ENCODE measurements at regions not wholly inside any gene's neighbourhood (a gene's known extent, or its start where the extent isn't known, plus 50 kb on each side); places are given as distances from the start of the nearest gene placed in this dataset.
"Not testable (repeated sequence)": the region's sequence is repeated elsewhere in the genome, so short reads cannot be mapped to it uniquely, and the experiment has no call there.

DNA sequence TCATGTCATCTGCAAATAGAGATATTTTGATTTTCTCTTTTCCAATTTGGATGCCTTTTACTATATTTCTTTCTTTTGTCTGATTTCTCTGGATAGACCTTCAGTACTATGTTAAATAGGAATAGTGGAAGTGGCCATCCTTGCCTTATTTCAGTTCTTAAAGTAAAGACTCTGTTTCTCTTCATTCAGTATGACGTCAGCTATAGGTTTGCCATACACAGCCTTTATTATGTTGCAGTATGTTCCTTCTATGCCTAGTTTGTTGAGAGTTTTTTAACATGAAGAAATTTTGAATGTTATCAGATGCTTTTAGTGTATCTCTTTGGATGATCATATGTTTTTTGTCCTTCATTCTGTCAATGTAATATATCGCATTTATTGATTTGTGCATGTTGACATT is 566.7 kb upstream of the ROBO1 start:
- no peak for DNase-seq (ENCODE audit: low spot score)

GRCh38 chr3:80331494-80332170 is 563.8 kb upstream of the ROBO1 start:
- DNase-seq (ENCODE audit: low spot score): no peak

- DNase-seq (ENCODE audit: low spot score): not testable (repeated sequence)
Measured at GRCh38 chr3:80314541-80314940, 546.7 kb upstream of the ROBO1 start.

GRCh38 chr3:80308637-80309036 is 540.8 kb upstream of the ROBO1 start:
- no peak for DNase-seq (ENCODE audit: low spot score)

DNA sequence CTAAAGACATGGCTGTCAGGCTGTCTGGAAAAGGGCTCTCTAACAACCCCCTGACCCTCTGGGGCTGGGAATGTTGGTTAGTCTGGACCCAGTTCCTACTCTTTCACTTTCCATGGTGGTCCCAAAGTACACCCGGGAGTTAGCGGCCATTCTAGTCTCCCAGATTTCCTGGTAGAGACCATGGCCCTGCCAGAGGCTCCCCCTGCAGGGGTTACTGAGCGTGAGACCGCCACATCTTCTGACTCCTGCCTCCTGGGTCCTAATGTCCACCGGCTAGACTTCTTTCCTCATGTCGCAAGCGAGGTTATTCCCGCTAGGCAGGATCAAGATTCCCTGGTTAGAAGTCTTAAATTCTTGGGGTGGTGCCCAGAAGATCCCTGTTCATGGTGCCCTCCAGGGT is 540.0 kb upstream of the ROBO1 start:
- no peak for DNase-seq (ENCODE audit: low spot score)

DNA sequence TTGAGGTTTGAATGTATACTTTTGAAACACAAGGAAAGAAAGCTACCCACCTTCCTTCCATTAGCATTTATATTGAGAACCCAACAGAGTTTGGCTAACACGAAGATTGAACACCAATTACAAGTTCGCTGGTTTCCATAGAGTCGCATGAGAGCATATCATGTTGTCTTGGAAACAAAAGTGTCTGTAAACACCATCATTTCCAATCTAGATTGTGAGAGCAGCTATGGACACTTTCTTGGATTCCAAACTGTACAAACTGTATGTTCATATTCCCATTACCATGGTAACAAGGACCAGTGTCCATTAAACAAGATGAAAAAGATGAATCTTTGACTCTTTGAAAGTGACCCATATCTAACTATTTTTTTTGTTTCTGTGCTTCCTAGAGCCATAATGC is 529.9 kb upstream of the ROBO1 start:
- no peak for DNase-seq (ENCODE audit: low spot score)

DNA sequence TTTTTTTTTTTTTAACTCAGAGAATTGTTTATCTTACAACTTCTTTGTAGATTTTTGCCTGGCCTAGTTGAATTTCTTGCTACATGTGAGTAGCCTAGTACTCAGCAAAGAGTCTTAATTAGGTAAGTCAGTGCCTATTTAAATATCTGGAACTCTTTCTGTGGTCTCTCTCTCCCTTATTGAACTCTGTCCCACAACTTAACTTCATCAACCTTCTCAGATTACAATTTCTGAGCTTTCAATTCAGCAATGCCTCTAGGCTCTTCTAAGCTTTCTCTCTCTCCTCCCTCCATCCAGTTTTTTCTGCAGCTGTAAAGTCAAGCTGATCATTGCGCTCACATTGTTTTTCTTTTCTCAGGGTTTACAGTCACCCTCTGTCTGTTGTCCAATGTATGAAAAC is 517.6 kb upstream of the ROBO1 start:
- DNase-seq (ENCODE audit: low spot score): no peak

DNA sequence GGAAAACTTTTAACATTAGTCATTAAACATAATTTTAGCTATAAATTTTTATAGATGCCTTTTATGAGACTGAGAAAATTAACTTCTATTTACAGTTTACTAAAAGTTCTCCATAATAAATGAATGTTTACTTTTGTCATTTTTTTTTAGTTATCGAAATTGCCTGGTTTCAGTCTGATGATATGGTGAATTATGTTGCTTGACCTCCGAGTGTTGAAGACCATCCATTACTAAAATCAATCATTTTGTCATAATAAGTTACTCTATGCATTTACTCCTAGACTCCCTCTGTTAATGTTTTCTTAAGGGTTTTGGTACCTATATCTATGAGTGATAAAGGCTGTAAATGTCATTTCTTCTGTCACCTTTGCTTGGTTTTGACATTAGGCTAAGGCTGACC is 516.0 kb upstream of the ROBO1 start:
- DNase-seq (ENCODE audit: low spot score): no peak

DNA sequence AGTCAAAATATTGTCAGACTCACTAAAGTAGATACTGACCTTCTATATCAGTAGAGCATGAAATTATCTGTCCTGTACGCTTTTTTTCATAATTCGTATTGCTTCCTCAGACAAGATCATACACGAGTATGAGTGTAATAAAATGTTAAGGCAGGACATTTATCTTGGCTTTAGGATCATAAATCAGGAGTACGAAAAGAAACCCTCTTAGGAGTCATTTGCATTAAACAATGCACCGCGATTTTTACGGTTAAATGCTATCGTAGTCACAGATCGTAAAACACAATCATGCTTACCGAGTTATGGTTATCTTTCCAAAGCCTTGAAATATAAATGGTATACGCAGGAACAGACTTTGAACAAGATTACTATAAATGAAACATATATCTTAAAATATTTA is 510.3 kb upstream of the ROBO1 start:
- no peak for DNase-seq (ENCODE audit: low spot score)

DNA sequence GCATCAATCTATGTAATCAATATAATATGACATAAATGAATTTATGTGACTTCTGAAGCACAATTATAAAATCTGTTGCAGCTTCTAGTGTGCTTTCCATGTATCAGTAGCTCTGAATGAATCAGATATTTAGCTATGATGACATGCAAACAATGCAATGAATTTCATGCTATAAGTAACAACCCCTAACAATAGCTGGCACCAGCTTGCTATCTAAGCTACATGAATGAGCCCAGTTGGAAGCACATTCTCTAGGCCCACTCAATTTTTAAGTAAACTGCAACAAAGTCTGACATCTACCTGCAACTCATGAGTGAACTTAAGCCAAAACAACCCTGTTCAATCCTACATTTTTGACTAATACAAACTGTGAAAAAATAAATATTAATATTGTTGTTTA is 507.3 kb upstream of the ROBO1 start:
- no peak for DNase-seq (ENCODE audit: low spot score)

DNA sequence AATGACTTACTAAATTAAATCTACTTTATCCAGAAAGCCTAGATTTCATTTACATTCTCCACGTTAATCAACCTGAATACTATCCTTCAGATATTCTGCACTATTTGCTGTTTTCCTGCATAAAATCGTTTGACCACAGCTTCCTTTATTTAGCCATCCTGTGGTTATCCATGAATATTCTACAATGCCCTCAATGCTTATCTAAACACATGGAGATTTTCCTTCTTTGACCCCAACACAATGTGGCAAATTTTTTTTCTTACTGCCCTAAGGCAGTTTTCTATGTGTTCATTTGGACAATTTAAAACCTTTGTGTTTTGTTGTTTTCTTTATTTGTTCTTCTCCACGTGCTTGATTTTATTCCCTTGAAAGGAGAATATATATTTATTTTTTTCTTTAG is 495.5 kb upstream of the ROBO1 start:
- no peak for DNase-seq (ENCODE audit: low spot score)

DNA sequence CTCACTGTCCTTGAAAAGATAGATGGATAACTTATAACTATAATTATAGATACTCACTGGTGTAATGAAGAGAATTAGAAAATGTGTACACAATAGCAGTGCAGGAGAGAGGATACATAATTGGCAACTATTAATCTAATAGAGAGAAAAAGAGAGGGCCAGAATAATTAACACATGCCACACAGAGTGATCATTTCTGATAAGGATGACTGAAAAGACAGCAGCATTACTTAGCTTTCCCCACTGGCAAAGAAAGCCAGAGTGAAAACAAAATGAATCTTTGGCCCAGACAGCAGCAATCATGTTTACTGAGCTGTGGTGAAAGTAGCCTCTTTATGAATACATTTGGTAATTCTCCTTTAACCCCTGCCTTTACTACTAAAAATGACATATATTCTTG is 493.3 kb upstream of the ROBO1 start:
- DNase-seq (ENCODE audit: low spot score): no peak

DNA sequence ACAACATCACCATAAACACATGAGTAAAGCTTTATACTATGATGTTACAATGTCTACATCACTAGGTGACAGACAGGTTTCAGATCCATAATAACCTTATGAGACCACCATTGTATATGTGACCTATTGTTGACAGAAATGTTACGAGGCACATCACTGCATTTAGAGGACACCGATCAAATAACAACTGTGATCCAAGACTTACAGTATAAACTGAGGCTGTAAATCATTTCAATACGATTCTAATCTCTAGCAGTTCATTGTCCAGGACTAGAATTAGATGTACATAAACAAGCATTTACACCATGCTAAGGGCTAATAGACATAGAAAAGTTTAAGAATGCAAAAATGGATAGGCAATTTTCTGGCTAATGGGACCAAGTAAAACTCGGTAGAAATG is 491.9 kb upstream of the ROBO1 start:
- DNase-seq (ENCODE audit: low spot score): no peak

DNA sequence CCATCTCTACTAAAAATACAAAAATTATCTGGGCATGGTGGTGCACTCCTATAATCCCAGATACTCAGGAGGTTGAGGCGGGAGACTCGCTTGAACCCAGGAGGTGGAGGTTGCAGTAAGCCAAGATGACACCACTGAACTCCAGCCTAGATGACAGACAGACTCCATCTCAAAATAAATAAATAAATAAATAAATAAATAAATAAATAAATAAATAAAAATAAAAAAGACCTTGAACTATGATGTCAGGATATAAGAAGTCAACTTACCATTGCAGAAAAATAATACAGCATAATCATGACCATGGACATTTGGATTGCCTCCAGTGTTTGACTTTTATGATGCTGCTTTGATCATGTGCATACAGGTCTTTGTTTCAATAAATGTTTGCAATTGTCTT is 484.3 kb upstream of the ROBO1 start:
- no peak for DNase-seq (ENCODE audit: low spot score)

DNA sequence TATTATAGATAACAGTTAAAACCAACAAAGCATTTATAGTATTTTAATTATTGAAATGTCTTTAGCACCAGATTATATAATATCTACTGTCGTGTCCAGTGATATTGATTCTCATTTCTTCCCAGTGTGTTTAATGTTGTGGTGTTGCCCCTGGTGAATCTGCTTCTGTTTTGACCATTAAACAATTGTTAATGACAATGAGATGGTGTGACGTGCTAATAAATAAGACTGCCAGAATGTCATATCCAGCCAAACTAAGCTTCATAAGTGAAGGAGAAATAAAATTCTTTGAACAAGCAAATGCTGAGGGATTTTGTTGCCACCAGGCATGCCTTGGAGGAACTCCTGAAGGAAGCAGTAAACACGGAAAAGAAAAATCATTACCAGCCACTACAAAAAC is 480.0 kb upstream of the ROBO1 start:
- DNase-seq (ENCODE audit: low spot score): no peak

- no peak for DNase-seq (ENCODE audit: low spot score)
Measured at GRCh38 chr3:80244390-80244789, 476.6 kb upstream of the ROBO1 start.

- DNase-seq (ENCODE audit: low spot score): no peak
Measured at GRCh38 chr3:80241791-80242190, 474.0 kb upstream of the ROBO1 start.

GRCh38 chr3:80239301-80239700 is 471.5 kb upstream of the ROBO1 start:
- DNase-seq (ENCODE audit: low spot score): no peak

GRCh38 chr3:80238606-80239005 is 470.8 kb upstream of the ROBO1 start:
- DNase-seq (ENCODE audit: low spot score): no peak

- no peak for DNase-seq (ENCODE audit: low spot score)
Measured at GRCh38 chr3:80238152-80238551, 470.4 kb upstream of the ROBO1 start.

GRCh38 chr3:80234706-80235105 is 466.9 kb upstream of the ROBO1 start:
- DNase-seq (ENCODE audit: low spot score): no peak

DNA sequence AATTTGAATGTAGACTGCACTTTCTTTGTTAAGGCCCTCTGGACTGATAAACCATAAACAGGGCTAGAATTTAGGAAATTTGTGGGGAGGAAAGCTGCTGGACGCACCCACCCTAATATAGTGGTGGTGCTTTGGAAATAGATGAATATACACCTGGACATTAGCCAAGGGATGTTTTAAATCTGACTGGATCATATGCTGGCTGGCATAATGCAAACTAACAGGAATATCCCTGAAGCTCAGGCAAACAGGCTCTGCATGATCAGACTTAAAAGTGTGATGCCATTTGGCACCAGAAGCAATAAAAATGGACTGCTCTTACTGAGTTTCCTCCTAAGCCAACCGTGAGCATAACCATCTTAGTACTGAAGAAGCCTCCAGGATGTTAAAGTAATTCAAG is 465.8 kb upstream of the ROBO1 start:
- no peak for DNase-seq (ENCODE audit: low spot score)

DNA sequence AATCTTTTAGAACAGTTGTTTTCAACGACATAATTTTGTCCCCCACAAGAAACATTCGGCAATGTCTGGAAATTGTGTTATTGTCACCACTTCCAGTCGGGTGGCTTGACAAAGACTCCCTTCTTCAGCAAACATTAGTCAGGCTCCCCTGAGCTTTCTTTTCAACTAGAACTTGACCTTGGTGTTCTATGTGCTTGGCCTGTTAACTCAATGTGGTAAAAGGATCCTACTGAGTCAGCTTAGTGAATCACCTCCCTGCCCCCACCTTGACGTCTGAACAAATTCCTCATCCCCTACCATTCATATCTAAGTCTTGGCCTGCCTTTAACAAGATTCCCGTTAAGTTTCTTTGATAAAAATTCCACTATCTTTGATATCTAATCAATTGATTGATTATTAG is 465.0 kb upstream of the ROBO1 start:
- DNase-seq (ENCODE audit: low spot score): no peak

DNA sequence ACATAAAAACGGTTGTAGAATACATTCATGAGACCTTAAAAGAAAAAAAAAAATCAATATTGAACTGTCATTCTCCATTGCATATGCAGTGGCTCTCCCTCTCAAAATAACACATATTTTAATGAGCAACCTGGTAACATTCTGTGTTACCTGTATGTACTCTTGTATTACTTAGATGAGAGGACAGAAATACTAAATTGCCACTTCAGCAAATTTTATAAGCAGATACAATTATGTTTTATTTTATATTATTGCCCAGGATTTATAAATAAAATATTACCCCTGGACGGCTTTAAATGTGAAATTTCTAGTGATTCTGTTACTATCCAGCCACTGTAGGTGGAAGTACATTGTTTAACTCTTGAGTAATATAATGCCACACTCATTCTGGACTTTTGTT is 463.2 kb upstream of the ROBO1 start:
- no peak for DNase-seq (ENCODE audit: low spot score)

DNA sequence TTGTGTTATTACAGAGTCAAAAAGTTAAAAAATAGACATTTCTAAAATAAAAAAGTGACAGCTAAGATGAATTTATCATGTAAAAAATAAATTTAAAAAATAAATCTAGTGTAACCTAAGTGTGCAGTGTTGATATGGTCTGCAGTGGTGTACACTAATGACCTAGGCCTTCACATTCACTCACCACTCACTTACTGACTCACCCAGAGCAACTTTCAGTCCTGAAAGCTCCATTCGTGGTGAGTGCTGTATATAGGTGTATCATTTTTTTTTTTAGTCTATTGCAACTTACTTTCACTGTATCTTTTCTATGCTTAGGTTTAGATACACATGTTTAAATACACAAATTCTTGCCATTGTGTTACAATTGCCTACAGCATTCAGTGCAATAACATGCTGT is 459.4 kb upstream of the ROBO1 start:
- DNase-seq (ENCODE audit: low spot score): no peak
